Heart left ventricle (tissue), 13 donors: ENCODE measurements at regions not wholly inside any gene's neighbourhood (a gene's known extent, or its start where the extent isn't known, plus 50 kb on each side); places are given as distances from the start of the nearest gene placed in this dataset.

Experiments used
- POLR2A ChIP-seq, 2 donors: fragments of 450-650 bp; IDR thresholded peaks; one replicate each; pipeline ENCODE4 v1.6.1; 2017; ENCODE audit warnings: antibody characterized with exemption in 2 of 2, mild to moderate bottlenecking in 2 of 2, moderate library complexity in 2 of 2
- TF ChIP-seq, protein P1 (sequence below), 12 donors: fragments of 200-600 bp; sonication (generic) in 4 of 12; IDR thresholded peaks; one replicate each; pipeline versions ENCODE4 v1.5.0 to v1.8.0; 2018 to 2022; ENCODE audit warnings: antibody characterized with exemption in 12 of 12, mild to moderate bottlenecking in 5 of 12
- donor health status: ischemic (EF 13 %, LVEDD 7.1; RV severe dilation, severe dysfunction).
- donor health status: DM: no; HTN: yes; CAD: no.
- donor health status: DM: no; HTN: no; CAD: no.
- donor health status: ischemic (EF 25% LVEDD 6.9; RV normal size, moderate dysfunction).
- donor health status: ischemic (EF 25% LVEDD 5.7; RV mildly dilated, moderate dysfunction).
- donor health status: ischemic (EF 35%, LVEDD 5.7; RV mildly dilated, moderate dysfunction).
- donor health status: nonischemic (EF 11% LVEDD 7.7; RV severe dilation, severe dysfunction).
- donor health status: DM: yes; HTN: yes; CAD: no.
- donor health status: PGD.
- donor health status: ischemic (EF 29% LVEDD 5.4; RV normal size, mild dysfunction).
- donor health status: nonischemic (EF 23%, LVEDD 6.1; RV moderate dilation, normal function).

DNA sequence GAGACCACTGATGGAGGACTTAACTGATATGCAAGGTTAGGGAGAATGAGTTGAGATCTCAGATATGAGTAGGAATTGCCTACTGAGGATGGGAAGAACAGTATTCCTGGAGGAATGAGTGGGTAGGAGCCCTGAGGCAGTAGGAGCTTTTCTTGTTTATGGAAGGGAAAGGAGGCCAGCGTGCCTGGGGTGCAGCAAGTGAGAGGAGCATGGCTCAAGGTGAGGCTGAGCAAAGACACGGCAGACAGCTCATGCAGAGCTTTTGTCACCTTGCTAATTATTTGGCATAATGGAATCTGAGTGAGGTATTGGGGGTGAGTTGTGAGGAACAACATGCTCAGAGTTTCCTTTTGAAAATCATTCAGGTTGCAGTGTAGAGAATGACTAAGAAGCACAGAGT lies 65.3 kb upstream of the IBSP start:
- TF ChIP-seq, protein P1, sequence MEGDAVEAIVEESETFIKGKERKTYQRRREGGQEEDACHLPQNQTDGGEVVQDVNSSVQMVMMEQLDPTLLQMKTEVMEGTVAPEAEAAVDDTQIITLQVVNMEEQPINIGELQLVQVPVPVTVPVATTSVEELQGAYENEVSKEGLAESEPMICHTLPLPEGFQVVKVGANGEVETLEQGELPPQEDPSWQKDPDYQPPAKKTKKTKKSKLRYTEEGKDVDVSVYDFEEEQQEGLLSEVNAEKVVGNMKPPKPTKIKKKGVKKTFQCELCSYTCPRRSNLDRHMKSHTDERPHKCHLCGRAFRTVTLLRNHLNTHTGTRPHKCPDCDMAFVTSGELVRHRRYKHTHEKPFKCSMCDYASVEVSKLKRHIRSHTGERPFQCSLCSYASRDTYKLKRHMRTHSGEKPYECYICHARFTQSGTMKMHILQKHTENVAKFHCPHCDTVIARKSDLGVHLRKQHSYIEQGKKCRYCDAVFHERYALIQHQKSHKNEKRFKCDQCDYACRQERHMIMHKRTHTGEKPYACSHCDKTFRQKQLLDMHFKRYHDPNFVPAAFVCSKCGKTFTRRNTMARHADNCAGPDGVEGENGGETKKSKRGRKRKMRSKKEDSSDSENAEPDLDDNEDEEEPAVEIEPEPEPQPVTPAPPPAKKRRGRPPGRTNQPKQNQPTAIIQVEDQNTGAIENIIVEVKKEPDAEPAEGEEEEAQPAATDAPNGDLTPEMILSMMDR (IDR thresholded peaks at IDR 0.05) = no peak
- no peak for TF ChIP-seq POLR2A (IDR thresholded peaks at IDR 0.05)
